GM12878 (cell line): ENCODE measurements at regions not wholly inside any gene's neighbourhood (a gene's known extent, or its start where the extent isn't known, plus 50 kb on each side); places are given as distances from the start of the nearest gene placed in this dataset.

Source experiments
- BRCA1 ChIP-seq: IDR thresholded peaks from 2 replicates; pipeline ENCODE4 v1.6.1; 2011; ENCODE audit warnings: low read depth, low read length, improper control_type of control experiment
- GABPA ChIP-seq: IDR thresholded peaks from 2 replicates; pipeline ENCODE4 v1.6.1; 2014; ENCODE audit warnings: antibody characterized with exemption, low read depth, mild to moderate bottlenecking, inconsistent platforms
- KDM1A ChIP-seq: fragments of 200-600 bp; sonication (generic); IDR thresholded peaks from 2 replicates; pipeline ENCODE4 v1.6.1; 2016; ENCODE audit warnings: borderline replicate concordance
- POLR2A ChIP-seq: IDR thresholded peaks from 2 replicates; pipeline ENCODE4 v1.6.1; 2011; ENCODE audit warnings: low read depth, mild to moderate bottlenecking, low read length
- RELA ChIP-seq: fragments of 450-650 bp; IDR thresholded peaks from 2 replicates; pipeline ENCODE4 v1.8.0; 2014; ENCODE audit warnings: borderline replicate concordance; ENCODE audit not compliant: partially characterized antibody
- SMAD1 ChIP-seq: fragments of 450-650 bp; IDR thresholded peaks from 2 replicates; pipeline ENCODE4 v1.6.1; 2018; ENCODE audit warnings: mild to moderate bottlenecking, low read depth; ENCODE audit not compliant: partially characterized antibody
- SUZ12 ChIP-seq: fragments of 200-600 bp; sonication (generic); IDR thresholded peaks from one replicate; pipeline ENCODE4 v1.6.1; 2018; ENCODE audit warnings: antibody characterized with exemption, mild to moderate bottlenecking; ENCODE audit not compliant: unreplicated experiment
- TAF1 ChIP-seq: IDR thresholded peaks from 2 replicates; pipeline ENCODE4 v1.6.1; 2011; ENCODE audit warnings: mild to moderate bottlenecking, low read depth, low read length, borderline replicate concordance
- YY1 ChIP-seq: IDR thresholded peaks from 2 replicates; pipeline ENCODE4 v1.6.1; 2011; ENCODE audit warnings: low read depth, mild to moderate bottlenecking, low read length
- TF ChIP-seq, protein P1 (sequence below), 3 experiments: IDR thresholded peaks in 2 of 3; conservative IDR thresholded peaks in 1 of 3; 2 replicates each; pipeline ENCODE4 v1.5.1; 2011; ENCODE audit warnings: low read depth in 3 of 3, low read length in 3 of 3, mild to moderate bottlenecking in 3 of 3, control low read depth in 2 of 3, moderate library complexity in 2 of 3, inconsistent platforms in 1 of 3, mixed read lengths in 1 of 3; ENCODE audit not compliant: control insufficient read depth in 2 of 3, insufficient read depth in 1 of 3; ENCODE audit errors: extremely low read depth in 1 of 3
- TF ChIP-seq, protein P2 (sequence below): fragments of 450-650 bp; IDR thresholded peaks from 2 replicates; pipeline ENCODE4 v1.6.1; 2017; ENCODE audit warnings: mild to moderate bottlenecking

- TF ChIP-seq GABPA (no peak), SUZ12 (no peak), POLR2A (no peak), YY1 (no peak), TAF1 (no peak), KDM1A (no peak), SMAD1 (no peak), BRCA1 (no peak), RELA (no peak)
- TF ChIP-seq, protein P1, sequence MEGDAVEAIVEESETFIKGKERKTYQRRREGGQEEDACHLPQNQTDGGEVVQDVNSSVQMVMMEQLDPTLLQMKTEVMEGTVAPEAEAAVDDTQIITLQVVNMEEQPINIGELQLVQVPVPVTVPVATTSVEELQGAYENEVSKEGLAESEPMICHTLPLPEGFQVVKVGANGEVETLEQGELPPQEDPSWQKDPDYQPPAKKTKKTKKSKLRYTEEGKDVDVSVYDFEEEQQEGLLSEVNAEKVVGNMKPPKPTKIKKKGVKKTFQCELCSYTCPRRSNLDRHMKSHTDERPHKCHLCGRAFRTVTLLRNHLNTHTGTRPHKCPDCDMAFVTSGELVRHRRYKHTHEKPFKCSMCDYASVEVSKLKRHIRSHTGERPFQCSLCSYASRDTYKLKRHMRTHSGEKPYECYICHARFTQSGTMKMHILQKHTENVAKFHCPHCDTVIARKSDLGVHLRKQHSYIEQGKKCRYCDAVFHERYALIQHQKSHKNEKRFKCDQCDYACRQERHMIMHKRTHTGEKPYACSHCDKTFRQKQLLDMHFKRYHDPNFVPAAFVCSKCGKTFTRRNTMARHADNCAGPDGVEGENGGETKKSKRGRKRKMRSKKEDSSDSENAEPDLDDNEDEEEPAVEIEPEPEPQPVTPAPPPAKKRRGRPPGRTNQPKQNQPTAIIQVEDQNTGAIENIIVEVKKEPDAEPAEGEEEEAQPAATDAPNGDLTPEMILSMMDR (IDR thresholded peaks at IDR 0.05 in 2 of 3, conservative IDR thresholded peaks at IDR 0.05 in 1 of 3; ENCODE audit: control insufficient read depth in 2 of 3, extremely low read depth in 1 of 3, insufficient read depth in 1 of 3, low read depth in 3 of 3, low read length in 3 of 3) = no peak
- TF ChIP-seq, protein P2, sequence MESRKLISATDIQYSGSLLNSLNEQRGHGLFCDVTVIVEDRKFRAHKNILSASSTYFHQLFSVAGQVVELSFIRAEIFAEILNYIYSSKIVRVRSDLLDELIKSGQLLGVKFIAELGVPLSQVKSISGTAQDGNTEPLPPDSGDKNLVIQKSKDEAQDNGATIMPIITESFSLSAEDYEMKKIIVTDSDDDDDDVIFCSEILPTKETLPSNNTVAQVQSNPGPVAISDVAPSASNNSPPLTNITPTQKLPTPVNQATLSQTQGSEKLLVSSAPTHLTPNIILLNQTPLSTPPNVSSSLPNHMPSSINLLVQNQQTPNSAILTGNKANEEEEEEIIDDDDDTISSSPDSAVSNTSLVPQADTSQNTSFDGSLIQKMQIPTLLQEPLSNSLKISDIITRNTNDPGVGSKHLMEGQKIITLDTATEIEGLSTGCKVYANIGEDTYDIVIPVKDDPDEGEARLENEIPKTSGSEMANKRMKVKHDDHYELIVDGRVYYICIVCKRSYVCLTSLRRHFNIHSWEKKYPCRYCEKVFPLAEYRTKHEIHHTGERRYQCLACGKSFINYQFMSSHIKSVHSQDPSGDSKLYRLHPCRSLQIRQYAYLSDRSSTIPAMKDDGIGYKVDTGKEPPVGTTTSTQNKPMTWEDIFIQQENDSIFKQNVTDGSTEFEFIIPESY = no peak
Measured at GRCh38 chr13:88294368-88294767, 623.2 kb downstream of the SLITRK5 start.
